ENCODE measurements at regions not wholly inside any gene's neighbourhood (a gene's known extent, or its start where the extent isn't known, plus 50 kb on each side); places are given as distances from the start of the nearest gene placed in this dataset.

GRCh38 chr1:59033761-59034160 lies 249.9 kb upstream of the JUN start:
- TF ChIP-seq ZNF274 (IDR thresholded peaks at IDR 0.05; ENCODE audit: low read depth, low read length) (no peak), YY1 (IDR thresholded peaks at IDR 0.05; ENCODE audit: insufficient read depth, insufficient read length) (no peak)
